Hepatocyte (in vitro differentiated cells): ENCODE measurements at regions not wholly inside any gene's neighbourhood (a gene's known extent, or its start where the extent isn't known, plus 50 kb on each side); places are given as distances from the start of the nearest gene placed in this dataset.

ENCODE experiments used
- DNase-seq: peaks from one replicate; pipeline ENCODE4 v3.0.0-alpha.2; 2016; ENCODE audit warnings: low spot score
- H2AFZ ChIP-seq: fragments of 200-600 bp; sonication (generic); 2 replicates; pipeline ENCODE4 v1.6.0; 2016; ENCODE audit warnings: antibody characterized with exemption, mild to moderate bottlenecking
- H3K27ac ChIP-seq: fragments of 200-600 bp; sonication (generic); 2 replicates; pipeline ENCODE4 v1.5.1; 2016; ENCODE audit warnings: mild to moderate bottlenecking
- H3K27me3 ChIP-seq: fragments of 200-600 bp; sonication (generic); 2 replicates; pipeline ENCODE4 v1.6.1; 2016
- H3K36me3 ChIP-seq: fragments of 200-600 bp; sonication (generic); replicated peaks from 2 replicates; pipeline ENCODE4 v1.5.1; 2016; ENCODE audit warnings: low read depth; ENCODE audit not compliant: insufficient read depth
- H3K4me1 ChIP-seq: fragments of 200-600 bp; sonication (generic); 2 replicates; pipeline ENCODE4 v1.5.1; 2016; ENCODE audit warnings: mild to moderate bottlenecking, moderate library complexity; ENCODE audit not compliant: insufficient read depth
- H3K4me2 ChIP-seq: fragments of 200-600 bp; sonication (generic); 2 replicates; pipeline ENCODE4 v1.6.0; 2016
- H3K4me3 ChIP-seq: fragments of 200-600 bp; sonication (generic); 2 replicates; pipeline ENCODE4 v1.5.1; 2016; ENCODE audit warnings: mild to moderate bottlenecking
- H3K79me2 ChIP-seq: fragments of 200-600 bp; sonication (generic); 2 replicates; pipeline ENCODE4 v1.6.0; 2017; ENCODE audit warnings: mild to moderate bottlenecking
- H3K9me2 ChIP-seq: fragments of 200-600 bp; sonication (generic); replicated peaks from 2 replicates; pipeline ENCODE4 v1.6.0; 2017; ENCODE audit warnings: mild to moderate bottlenecking; ENCODE audit not compliant: insufficient read depth
- H3K9me3 ChIP-seq: fragments of 200-600 bp; sonication (generic); 2 replicates; pipeline ENCODE4 v1.5.1; 2016; ENCODE audit warnings: low read depth, mild to moderate bottlenecking
- H4K20me1 ChIP-seq: fragments of 200-600 bp; sonication (generic); 2 replicates; pipeline ENCODE4 v1.6.0; 2016; ENCODE audit warnings: mild to moderate bottlenecking; ENCODE audit not compliant: insufficient read depth, poor library complexity, severe bottlenecking
- CTCF ChIP-seq: fragments of 200-600 bp; sonication (generic); IDR thresholded peaks from 2 replicates; pipeline ENCODE4 v1.5.1; 2016; ENCODE audit warnings: antibody characterized with exemption, mild to moderate bottlenecking; ENCODE audit not compliant: poor library complexity
- EZH2 ChIP-seq: fragments of 200-600 bp; sonication (generic); IDR thresholded peaks from 2 replicates; pipeline ENCODE4 v1.6.1; 2016; ENCODE audit warnings: antibody characterized with exemption, mild to moderate bottlenecking, borderline replicate concordance
- EZH2phosphoT487 ChIP-seq: fragments of 200-600 bp; sonication (generic); IDR thresholded peaks from one replicate; pipeline ENCODE4 v1.6.1; 2018; ENCODE audit warnings: antibody characterized with exemption, mild to moderate bottlenecking, low read depth, moderate library complexity; ENCODE audit not compliant: unreplicated experiment, severe bottlenecking
- WGBS: methylation state at CpG from one replicate; pipeline ENCODE4 v1.1.6; 2016; ENCODE audit warnings: low lambda C conversion rate; ENCODE audit errors: missing lambda C conversion rate; 5-methylcytosine and 5-hydroxymethylcytosine counted together

- Histone ChIP-seq H3K79me2 (no peaks in the 10 kb centered on the region), H2AFZ (no peak overlapping the region), H3K9me3 (no peaks in the 10 kb centered on the region), H3K4me3 (no peak overlapping the region), H3K27me3 (no peaks in the 10 kb centered on the region), H3K9me2 (no peaks in the 10 kb centered on the region), H3K4me2 (no peak overlapping the region), H3K27ac (no peak overlapping the region), H3K4me1 (no peaks in the 10 kb centered on the region), H3K36me3 (no peaks in the 10 kb centered on the region), H4K20me1 (no peaks in the 10 kb centered on the region)
- DNase-seq, result no peak
- WGBS, result 98% methylated on average over 7 of the region's 7 CpGs
- TF ChIP-seq EZH2 (no peak), CTCF (no peak), EZH2phosphoT487 (no peak)
These were observed 56.3 kb upstream of the CHD2 start for GRCh38 chr15:92843814-92844213.

GRCh38 chr15:92845126-92845508, 55.0 kb upstream of the CHD2 start:
- Histone ChIP-seq H4K20me1 (no peaks in the 10 kb centered on the region), H3K4me3 (no peak overlapping the region), H3K27me3 (no peaks in the 10 kb centered on the region), H2AFZ (peak overlapping the region; percentile 34), H3K9me2 (no peaks in the 10 kb centered on the region), H3K27ac (peak overlapping the region; percentile 71), H3K79me2 (no peaks in the 10 kb centered on the region), H3K4me2 (peak overlapping the region; percentile 45), H3K9me3 (no peaks in the 10 kb centered on the region), H3K4me1 (no peaks in the 10 kb centered on the region), H3K36me3 (no peaks in the 10 kb centered on the region)
- peak; percentile 54 for DNase-seq
- no peak for TF ChIP-seq CTCF
- TF ChIP-seq EZH2, result no peak
- TF ChIP-seq EZH2phosphoT487, result no peak

GRCh38 chr15:92846741-92847140, 53.4 kb upstream of the CHD2 start:
- DNase-seq, result no peak
- Histone ChIP-seq H3K4me1 (no peaks in the 10 kb centered on the region), H3K27ac (no peak overlapping the region), H4K20me1 (no peaks in the 10 kb centered on the region), H3K36me3 (no peaks in the 10 kb centered on the region), H2AFZ (no peak overlapping the region), H3K9me3 (no peaks in the 10 kb centered on the region), H3K4me2 (no peak overlapping the region), H3K27me3 (no peaks in the 10 kb centered on the region), H3K4me3 (no peak overlapping the region), H3K79me2 (no peaks in the 10 kb centered on the region), H3K9me2 (no peaks in the 10 kb centered on the region)
- 77% methylated on average over 1 of the region's 1 CpG for WGBS
- TF ChIP-seq EZH2phosphoT487, result no peak
- no peak for TF ChIP-seq EZH2
- TF ChIP-seq CTCF, result no peak

GRCh38 chr15:92847841-92848240, 52.3 kb upstream of the CHD2 start:
- H3K36me3 ChIP-seq, result no peaks in the 10 kb centered on the region
- no peaks in the 10 kb centered on the region for H3K4me1 ChIP-seq
- no peaks in the 10 kb centered on the region for H3K27me3 ChIP-seq
- no peaks in the 10 kb centered on the region for H4K20me1 ChIP-seq
- H3K9me2 ChIP-seq, result no peaks in the 10 kb centered on the region
- TF ChIP-seq CTCF (no peak), EZH2phosphoT487 (no peak), EZH2 (no peak)
- H3K79me2 ChIP-seq, result no peaks in the 10 kb centered on the region
- H3K4me2 ChIP-seq, result no peak overlapping the region
- no peak overlapping the region for H3K27ac ChIP-seq
- no peaks in the 10 kb centered on the region for H3K9me3 ChIP-seq
- no peak overlapping the region for H3K4me3 ChIP-seq
- no peak for DNase-seq
- H2AFZ ChIP-seq, result no peak overlapping the region
- 95% methylated on average over 5 of the region's 5 CpGs for WGBS
